ENCODE measurements at regions not wholly inside any gene's neighbourhood (a gene's known extent, or its start where the extent isn't known, plus 50 kb on each side); places are given as distances from the start of the nearest gene placed in this dataset.

DNA sequence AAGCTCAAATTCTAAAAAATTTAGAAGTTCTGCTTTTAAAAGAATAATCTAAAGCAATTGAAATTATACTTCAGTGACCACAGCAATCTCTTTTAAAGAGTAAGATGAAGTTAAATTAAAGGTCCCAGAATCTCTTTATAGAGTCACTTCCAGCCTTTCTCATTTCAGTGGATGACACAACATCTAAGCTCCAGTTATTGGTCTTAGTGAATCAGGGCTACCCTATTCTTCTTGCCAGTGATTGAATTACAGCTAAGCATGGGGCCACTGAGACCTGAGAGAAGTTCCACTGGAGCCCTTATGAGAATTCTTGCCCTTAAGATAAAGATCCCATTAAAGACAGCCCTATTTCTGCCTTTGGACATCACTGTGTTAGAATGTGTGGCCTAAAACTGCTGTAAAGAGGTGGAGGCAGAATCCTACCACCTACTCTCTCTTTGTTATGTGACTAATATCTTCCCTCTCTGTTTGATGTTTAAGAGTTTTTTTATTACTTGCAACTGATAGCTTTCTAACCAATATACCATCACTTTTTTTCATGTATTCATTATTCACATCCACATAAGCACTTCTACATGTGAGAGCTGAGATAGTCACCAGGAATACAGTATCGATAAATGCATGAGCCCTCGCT is 128.6 kb downstream of the UNC5CL start:
- POLR2A ChIA-PET (ENCODE audit: unreplicated experiment), result no interaction called here
- no peaks in the 10 kb centered on the region for H3K79me2 ChIP-seq (ENCODE audit: low read depth)
- TF ChIP-seq EZH2 (IDR thresholded peaks at IDR 0.05; ENCODE audit: low read depth) (no peak), CTCF (conservative IDR thresholded peaks at IDR 0.05) (no peak)
- peaks cover 22% of the 10 kb centered on the region for H3F3A ChIP-seq (ENCODE audit: insufficient read depth, low read depth)
- H3K9me3 ChIP-seq (ENCODE audit: insufficient read depth, low read depth), result no peaks in the 10 kb centered on the region
- intact Hi-C loops (cut with micrococcal nuclease; ENCODE audit: unreplicated experiment), result no loop called here
- BruUV-seq (replicated peaks), result no TSS peak
- no peaks in the 10 kb centered on the region for H3K27me3 ChIP-seq (ENCODE audit: insufficient read depth, low read depth)
- DNase-seq, result no peak
- no peak overlapping the region for H2AFZ ChIP-seq
- CTCF ChIA-PET, result interaction anchor here (0.5 kb wide), 1 partner anchor 826 kb away, joined by 23 read pairs; no protein-coding TSS in a partner anchor
- H4K20me1 ChIP-seq (ENCODE audit: insufficient read depth), result no peaks in the 10 kb centered on the region
- peaks cover 27% of the 10 kb centered on the region for H3K4me1 ChIP-seq (replicated peaks; ENCODE audit: insufficient read depth)
- H3K4me2 ChIP-seq, result no peak overlapping the region
- H3K4me3 ChIP-seq, result no peak overlapping the region
- H3K9me2 ChIP-seq (ENCODE audit: insufficient read depth), result no peaks in the 10 kb centered on the region
- no peak overlapping the region for H3K27ac ChIP-seq
- H3K36me3 ChIP-seq (ENCODE audit: low read depth), result no peaks in the 10 kb centered on the region

GRCh38 chr6:40909811-40910210 is 129.2 kb downstream of the UNC5CL start:
- ChIA-PET POLR2A (ENCODE audit: unreplicated experiment) (no interaction called here), CTCF (no interaction called here)
- DNase-seq, result no peak
- Histone ChIP-seq H3F3A (ENCODE audit: insufficient read depth, low read depth) (peaks cover 22% of the 10 kb centered on the region), H3K27ac (no peak overlapping the region), H3K36me3 (ENCODE audit: low read depth) (no peaks in the 10 kb centered on the region), H3K4me1 (replicated peaks; ENCODE audit: insufficient read depth) (peaks cover 27% of the 10 kb centered on the region), H2AFZ (no peak overlapping the region), H3K4me2 (no peak overlapping the region), H3K79me2 (ENCODE audit: low read depth) (no peaks in the 10 kb centered on the region), H3K9me3 (ENCODE audit: insufficient read depth, low read depth) (no peaks in the 10 kb centered on the region; the same call in 1 of the 2 replicates), H3K9me2 (ENCODE audit: insufficient read depth) (no peaks in the 10 kb centered on the region), H3K27me3 (ENCODE audit: insufficient read depth, low read depth) (no peaks in the 10 kb centered on the region), H3K4me3 (no peak overlapping the region), H4K20me1 (ENCODE audit: insufficient read depth) (no peaks in the 10 kb centered on the region)
- BruUV-seq (replicated peaks), result no TSS peak
- TF ChIP-seq CTCF (conservative IDR thresholded peaks at IDR 0.05) (no peak), EZH2 (IDR thresholded peaks at IDR 0.05; ENCODE audit: low read depth) (no peak)
- intact Hi-C loops (cut with micrococcal nuclease; ENCODE audit: unreplicated experiment), result loop anchor here (5.0 kb wide), 1 partner anchor 42 kb away; no protein-coding TSS in a partner anchor

- CTCF ChIA-PET, result no interaction called here
Measured at GRCh38 chr6:40907198-40907701, 131.8 kb downstream of the UNC5CL start.

More at GRCh38 chr6:40907198-40907701, 131.8 kb downstream of the UNC5CL start:
- DNase-seq, result peak; percentile 85
- H3K27me3 ChIP-seq (ENCODE audit: insufficient read depth, low read depth), result no peaks in the 10 kb centered on the region
- H3K79me2 ChIP-seq (ENCODE audit: low read depth), result no peaks in the 10 kb centered on the region
- BruUV-seq (replicated peaks), result no TSS peak
- H3K27ac ChIP-seq, result peak overlapping the region; percentile 67
- no peak overlapping the region for H3K4me3 ChIP-seq
- H3F3A ChIP-seq (ENCODE audit: insufficient read depth, low read depth), result peaks cover 22% of the 10 kb centered on the region
- H3K9me3 ChIP-seq (ENCODE audit: insufficient read depth, low read depth), result no peaks in the 10 kb centered on the region; the same call in 1 of the 2 replicates
- no peaks in the 10 kb centered on the region for H3K36me3 ChIP-seq (ENCODE audit: low read depth)
- intact Hi-C loops (cut with micrococcal nuclease; ENCODE audit: unreplicated experiment), result loop anchor here (2.0 to 5.0 kb wide), 2 partner anchors 45 to 90 kb away; no protein-coding TSS in a partner anchor
- peaks cover 27% of the 10 kb centered on the region for H3K4me1 ChIP-seq (replicated peaks; ENCODE audit: insufficient read depth)
- no peak overlapping the region for H2AFZ ChIP-seq
- peak overlapping the region; percentile 53 for H3K4me2 ChIP-seq
- no peaks in the 10 kb centered on the region for H3K9me2 ChIP-seq (ENCODE audit: insufficient read depth)
- POLR2A ChIA-PET (ENCODE audit: unreplicated experiment), result interaction anchor here (0.5 to 0.7 kb wide), 3 partner anchors 13 to 1644 kb away, joined by 3 to 6 read pairs (median 3); no protein-coding TSS in a partner anchor
- no peaks in the 10 kb centered on the region for H4K20me1 ChIP-seq (ENCODE audit: insufficient read depth)
- no peak for TF ChIP-seq CTCF (conservative IDR thresholded peaks at IDR 0.05)
- no peak for TF ChIP-seq EZH2 (IDR thresholded peaks at IDR 0.05; ENCODE audit: low read depth)

All from PC-9 (cell line).